ENCODE measurements at regions not wholly inside any gene's neighbourhood (a gene's known extent, or its start where the extent isn't known, plus 50 kb on each side); places are given as distances from the start of the nearest gene placed in this dataset.

GRCh38 chr2:100647709-100648108, 84.9 kb downstream of the PDCL3 start:
- no peak for TF ChIP-seq POLR2A (IDR thresholded peaks at IDR 0.05; ENCODE audit: low read depth, low read length)
- no peak for TF ChIP-seq POLR2AphosphoS5 (IDR thresholded peaks at IDR 0.05; ENCODE audit: low read depth, low read length)
